GM21390 (cell line): ENCODE measurements at regions not wholly inside any gene's neighbourhood (a gene's known extent, or its start where the extent isn't known, plus 50 kb on each side); places are given as distances from the start of the nearest gene placed in this dataset.

ENCODE experiments used
- ATAC-seq: cut with Tn5 transposase; IDR thresholded peaks from one replicate; pipeline ENCODE4 v1.9.1; 2021; ENCODE audit not compliant: unreplicated experiment

DNA sequence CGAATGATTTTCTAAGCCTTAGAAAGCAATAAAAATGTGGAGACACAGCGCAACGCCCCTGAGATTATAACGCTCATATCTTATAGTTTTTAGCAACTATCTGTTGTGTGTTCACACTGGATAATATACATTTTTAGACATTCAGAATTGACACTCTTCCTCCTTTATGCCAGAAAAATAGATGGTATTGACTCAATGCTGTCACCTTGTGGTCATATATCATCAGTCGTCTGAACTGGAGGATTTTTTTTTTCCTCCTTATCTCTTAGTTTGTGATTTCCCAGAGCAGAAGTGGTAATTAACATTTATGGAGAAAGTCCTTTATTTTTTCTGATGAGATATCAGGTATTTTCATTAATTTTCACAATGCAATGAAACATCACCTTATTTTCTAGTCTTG, 759.6 kb downstream of the RAB28 start:
- ATAC-seq = no peak

DNA sequence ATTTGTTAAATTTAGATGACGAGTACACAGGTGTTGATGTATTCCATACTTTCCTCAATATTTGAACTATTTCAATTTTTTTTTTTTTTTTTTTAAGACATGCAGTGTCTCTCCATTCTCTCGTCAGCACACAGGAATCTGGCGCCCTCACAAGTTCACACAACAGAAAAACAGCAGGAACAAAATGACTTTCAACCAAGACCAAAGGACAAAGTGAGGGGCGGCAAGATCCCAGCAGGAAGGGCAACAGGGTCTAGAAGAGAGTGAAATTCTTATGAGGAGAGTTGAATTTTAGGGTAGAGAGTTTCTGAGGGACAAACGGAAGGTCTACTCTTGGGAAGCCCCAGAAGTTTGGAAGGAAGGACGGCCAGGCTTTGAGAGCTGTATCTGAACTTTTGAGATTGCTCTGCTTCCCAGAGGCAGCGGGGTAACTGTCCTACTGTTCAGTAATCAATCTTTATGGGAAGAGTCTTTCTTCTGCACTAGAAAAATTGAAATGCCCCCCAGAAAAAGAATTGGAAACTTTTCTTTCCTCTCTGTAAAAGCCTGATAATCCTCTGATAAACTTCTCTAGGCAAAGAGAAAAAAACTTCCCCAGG, 760.2 kb downstream of the RAB28 start:
- ATAC-seq = no peak

DNA sequence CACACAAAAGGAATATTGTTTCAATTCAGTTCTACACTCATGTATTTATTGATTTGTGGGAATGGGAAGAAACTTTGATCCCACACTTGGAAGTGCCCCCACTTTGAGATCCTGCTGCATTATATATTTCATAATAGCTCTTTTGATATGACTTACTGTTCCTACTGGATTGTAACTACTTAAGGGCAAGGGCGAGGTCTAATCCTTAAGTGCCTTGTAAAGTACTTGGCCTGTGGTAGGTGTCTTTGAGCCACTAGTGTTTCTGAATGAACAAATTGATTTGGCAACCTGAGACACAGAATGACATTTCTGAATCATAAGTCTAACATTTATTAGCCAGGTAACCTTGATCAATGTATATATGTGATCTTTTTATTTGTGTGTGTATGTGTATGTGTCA, 767.2 kb downstream of the RAB28 start:
- ATAC-seq = no peak

DNA sequence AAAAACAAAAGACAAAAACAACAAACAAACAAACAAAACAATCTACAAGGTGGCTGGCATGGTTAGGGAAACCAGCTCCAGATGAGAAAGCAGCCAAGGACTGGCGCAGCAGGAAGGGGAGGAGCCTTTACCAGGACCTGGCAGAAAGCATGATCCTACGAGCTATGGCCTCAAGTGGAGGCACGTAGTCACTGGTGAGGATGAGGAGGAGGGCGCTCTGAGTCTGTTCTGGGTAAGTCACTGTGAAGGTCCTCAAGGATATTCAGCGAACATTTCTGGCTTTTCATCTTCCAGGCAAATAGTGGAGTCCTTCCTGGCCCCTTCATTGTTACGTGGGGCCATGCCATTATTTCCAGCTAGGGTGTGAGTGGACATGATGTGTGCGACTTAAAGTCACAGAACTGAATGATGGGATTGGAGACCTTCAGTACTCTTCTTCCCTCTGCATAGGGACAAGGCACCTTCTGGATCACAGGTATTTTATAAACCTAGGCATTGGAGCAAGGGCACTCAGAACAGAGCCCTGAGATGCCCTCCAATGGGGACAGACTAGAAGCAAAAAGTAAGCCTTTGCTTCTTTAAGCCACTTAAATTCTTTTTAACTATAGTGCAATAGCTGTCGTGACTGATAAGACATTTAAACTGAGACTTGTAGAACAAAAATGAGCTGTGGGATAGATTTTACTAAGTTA, 771.3 kb downstream of the RAB28 start:
- ATAC-seq = no peak

- ATAC-seq = no peak
These were observed 776.6 kb downstream of the RAB28 start for GRCh38 chr4:12707381-12708175.

GRCh38 chr4:12703036-12703435, 781.1 kb downstream of the RAB28 start:
- ATAC-seq = no peak

DNA sequence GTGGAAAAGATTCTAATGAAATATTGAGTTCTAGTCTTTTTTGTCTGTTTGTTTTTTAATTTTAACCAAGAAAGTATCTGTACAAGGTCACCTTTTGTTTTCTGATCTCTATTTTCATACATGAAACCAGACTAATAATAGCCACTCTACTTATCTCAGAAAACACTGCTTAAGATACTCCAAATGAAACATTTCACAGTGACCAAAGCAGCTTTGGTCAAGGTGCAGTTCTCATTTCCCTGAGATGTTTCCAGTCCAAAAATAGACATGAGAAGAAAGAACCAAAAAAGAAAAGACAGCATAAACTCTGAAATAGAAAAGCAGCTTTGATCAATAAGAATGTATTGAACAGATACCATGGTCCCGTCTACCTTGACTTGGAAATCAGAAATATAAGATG, 782.8 kb downstream of the RAB28 start:
- peak; percentile 79 for ATAC-seq

- no peak for ATAC-seq
These were observed 786.2 kb downstream of the RAB28 start for GRCh38 chr4:12697970-12698369.

DNA sequence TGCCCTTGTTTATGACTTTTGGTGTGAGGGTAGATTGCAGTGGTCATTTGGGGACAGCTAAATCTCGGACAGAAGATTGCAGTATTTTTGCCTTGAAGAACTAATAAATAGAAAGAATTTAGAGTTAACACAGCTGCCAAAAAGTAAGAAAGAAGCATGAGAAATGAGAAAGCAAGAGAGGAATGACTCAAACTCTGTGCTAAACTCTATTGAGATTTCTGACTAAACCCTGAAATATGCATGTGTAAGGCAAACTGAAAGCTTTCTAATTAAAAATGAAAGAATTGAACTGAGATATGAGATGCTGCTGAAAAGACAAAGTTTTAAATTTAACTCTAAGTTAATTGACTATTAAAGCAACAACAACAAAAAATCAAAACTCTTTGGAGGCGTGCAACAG, 791.3 kb downstream of the RAB28 start:
- no peak for ATAC-seq

- no peak for ATAC-seq
These were observed 793.0 kb downstream of the RAB28 start for GRCh38 chr4:12691168-12691567.

GRCh38 chr4:12689457-12689856, 794.7 kb downstream of the RAB28 start:
- ATAC-seq = no peak

DNA sequence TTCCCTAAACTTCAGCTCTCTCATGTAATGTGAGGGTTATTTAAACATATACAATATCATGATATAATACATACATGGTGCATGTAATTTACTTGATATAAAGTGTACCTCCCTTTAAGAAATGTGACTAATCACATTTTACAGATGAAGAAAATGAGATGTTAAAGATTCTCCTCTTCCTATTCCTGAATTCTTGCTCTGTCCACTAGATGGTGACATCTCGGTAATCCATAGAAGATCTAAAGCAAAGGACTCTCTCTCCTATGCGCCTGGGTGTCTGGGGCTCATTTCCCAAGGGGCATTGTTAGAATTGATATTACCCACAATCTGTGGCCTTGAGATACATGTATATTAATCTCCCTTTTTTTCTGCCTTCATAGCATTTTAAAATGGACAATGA, 804.9 kb downstream of the RAB28 start:
- ATAC-seq = no peak

DNA sequence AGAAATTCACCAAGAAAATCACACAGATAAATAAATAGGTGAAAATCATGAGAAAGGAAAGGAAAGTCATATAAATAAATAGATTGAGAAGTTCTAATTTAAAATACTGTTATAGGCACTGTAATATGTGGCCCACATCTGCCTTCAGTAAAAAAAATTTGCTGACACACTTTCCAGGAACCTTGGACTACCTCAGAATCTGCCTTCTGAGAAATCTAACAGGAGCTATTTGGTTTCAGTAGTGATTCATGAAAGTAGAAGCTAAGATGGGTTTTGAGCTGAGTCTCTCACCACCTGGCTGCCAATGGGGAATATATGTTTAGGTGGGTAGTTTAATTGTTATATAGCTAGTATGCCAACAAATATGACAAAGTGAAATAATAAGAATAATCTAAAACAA, 810.0 kb downstream of the RAB28 start:
- no peak for ATAC-seq

DNA sequence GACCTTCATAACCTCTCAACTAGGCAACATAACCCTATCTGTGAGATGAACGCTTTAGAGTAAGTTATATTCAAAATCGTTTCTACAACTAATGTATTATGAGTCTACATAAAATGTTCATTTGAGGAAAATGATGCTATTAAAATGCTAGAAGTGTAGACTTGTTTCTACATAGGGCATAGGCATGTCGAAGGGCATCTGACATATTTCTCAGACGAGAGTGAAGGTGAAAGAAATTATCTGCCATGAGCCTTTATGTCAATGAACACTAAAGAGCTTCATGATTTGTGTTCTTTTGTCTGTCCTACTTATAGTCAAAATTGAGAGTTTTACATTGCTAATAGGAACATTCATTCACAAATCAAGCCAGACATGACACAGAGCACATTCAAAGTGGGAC, 811.8 kb downstream of the RAB28 start:
- no peak for ATAC-seq

DNA sequence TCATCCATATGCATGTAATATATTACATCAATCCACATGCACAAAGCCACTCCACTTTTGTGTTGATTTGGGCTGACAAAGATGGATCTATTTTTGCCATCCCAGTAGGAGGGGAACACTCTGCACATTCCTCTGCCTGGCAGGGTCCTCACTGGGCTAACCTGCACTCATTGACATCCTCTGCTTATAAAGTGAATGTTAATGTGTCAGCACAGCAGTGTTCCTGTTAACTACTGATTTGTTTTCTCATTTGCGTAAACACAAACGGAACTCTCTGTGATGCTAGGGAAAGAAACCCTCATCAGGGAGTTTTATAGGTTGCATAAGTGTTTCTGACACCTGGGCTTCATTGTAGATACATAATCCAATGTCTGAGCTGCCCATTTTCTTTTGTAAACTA, 826.0 kb downstream of the RAB28 start:
- ATAC-seq = no peak

GRCh38 chr4:12651876-12652275, 832.3 kb downstream of the RAB28 start:
- no peak for ATAC-seq

DNA sequence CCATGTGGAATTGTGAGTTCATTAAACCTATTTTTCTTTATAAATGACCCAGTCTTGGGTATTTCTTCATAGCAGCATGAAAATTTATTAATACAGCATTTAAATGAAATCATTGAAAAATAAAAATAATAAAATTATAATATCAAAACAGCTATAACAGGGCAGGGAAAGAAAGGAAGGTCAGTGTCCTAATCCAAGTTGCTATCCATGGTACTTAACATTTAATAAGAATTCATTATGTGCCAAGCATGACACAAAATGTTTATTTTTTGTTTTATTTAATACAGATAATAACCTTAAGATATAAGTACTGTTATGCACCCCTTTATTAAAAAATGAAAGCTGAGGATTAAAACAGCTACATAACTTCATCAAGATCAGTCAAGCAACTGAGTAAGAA, 838.4 kb downstream of the RAB28 start:
- no peak for ATAC-seq

GRCh38 chr4:12644261-12644660, 839.9 kb downstream of the RAB28 start:
- no peak for ATAC-seq

GRCh38 chr4:12636191-12636590, 847.9 kb downstream of the RAB28 start:
- ATAC-seq = no peak

GRCh38 chr4:12635629-12636028, 848.5 kb downstream of the RAB28 start:
- no peak for ATAC-seq

GRCh38 chr4:12633053-12633651, 851.0 kb downstream of the RAB28 start:
- peak; percentile 100 for ATAC-seq

- no peak for ATAC-seq
These were observed 868.3 kb downstream of the RAB28 start for GRCh38 chr4:12615822-12616221.
